ENCODE measurements at regions not wholly inside any gene's neighbourhood (a gene's known extent, or its start where the extent isn't known, plus 50 kb on each side); places are given as distances from the start of the nearest gene placed in this dataset.

- 83% methylated on average over 7 of the region's 7 CpGs for WGBS
- no peaks in the 10 kb centered on the region for H3K36me3 ChIP-seq
- no peaks in the 10 kb centered on the region for H3K4me1 ChIP-seq
- intact Hi-C loops (cut with DNase I) = no loop called here
- no peaks in the 10 kb centered on the region for H3K9me3 ChIP-seq
- TF ChIP-seq POLR2A (IDR thresholded peaks at IDR 0.05; ENCODE audit: low read depth) (no peak), POLR2AphosphoS5 (IDR thresholded peaks at IDR 0.05) (no peak), EP300 (IDR thresholded peaks at IDR 0.05) (no peak)
- TF ChIP-seq, protein P1, sequence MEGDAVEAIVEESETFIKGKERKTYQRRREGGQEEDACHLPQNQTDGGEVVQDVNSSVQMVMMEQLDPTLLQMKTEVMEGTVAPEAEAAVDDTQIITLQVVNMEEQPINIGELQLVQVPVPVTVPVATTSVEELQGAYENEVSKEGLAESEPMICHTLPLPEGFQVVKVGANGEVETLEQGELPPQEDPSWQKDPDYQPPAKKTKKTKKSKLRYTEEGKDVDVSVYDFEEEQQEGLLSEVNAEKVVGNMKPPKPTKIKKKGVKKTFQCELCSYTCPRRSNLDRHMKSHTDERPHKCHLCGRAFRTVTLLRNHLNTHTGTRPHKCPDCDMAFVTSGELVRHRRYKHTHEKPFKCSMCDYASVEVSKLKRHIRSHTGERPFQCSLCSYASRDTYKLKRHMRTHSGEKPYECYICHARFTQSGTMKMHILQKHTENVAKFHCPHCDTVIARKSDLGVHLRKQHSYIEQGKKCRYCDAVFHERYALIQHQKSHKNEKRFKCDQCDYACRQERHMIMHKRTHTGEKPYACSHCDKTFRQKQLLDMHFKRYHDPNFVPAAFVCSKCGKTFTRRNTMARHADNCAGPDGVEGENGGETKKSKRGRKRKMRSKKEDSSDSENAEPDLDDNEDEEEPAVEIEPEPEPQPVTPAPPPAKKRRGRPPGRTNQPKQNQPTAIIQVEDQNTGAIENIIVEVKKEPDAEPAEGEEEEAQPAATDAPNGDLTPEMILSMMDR (IDR thresholded peaks at IDR 0.05) = no peak
- no peak overlapping the region for H3K27ac ChIP-seq (replicated peaks in 1 of 4)
- no peak overlapping the region for H3K4me3 ChIP-seq
- DNase-seq (ENCODE audit: extremely low spot score) = no peak
- no peaks in the 10 kb centered on the region for H3K27me3 ChIP-seq
Measured at GRCh38 chr4:138308356-138308755, 66.2 kb upstream of the SLC7A11 start.

- no peak overlapping the region for H3K27ac ChIP-seq (replicated peaks in 1 of 4)
- no peaks in the 10 kb centered on the region for H3K9me3 ChIP-seq
- no peak for DNase-seq (ENCODE audit: extremely low spot score)
- H3K36me3 ChIP-seq = no peaks in the 10 kb centered on the region
- TF ChIP-seq EP300 (IDR thresholded peaks at IDR 0.05) (no peak), POLR2AphosphoS5 (IDR thresholded peaks at IDR 0.05) (no peak), POLR2A (IDR thresholded peaks at IDR 0.05; ENCODE audit: low read depth) (no peak)
- TF ChIP-seq, protein P1 (IDR thresholded peaks at IDR 0.05) = no peak
- no peaks in the 10 kb centered on the region for H3K27me3 ChIP-seq
- no peaks in the 10 kb centered on the region for H3K4me1 ChIP-seq
- WGBS = 77% methylated on average over 8 of the region's 8 CpGs
- no peak overlapping the region for H3K4me3 ChIP-seq
- intact Hi-C loops (cut with DNase I) = no loop called here
Measured at GRCh38 chr4:138307319-138307718, 65.2 kb upstream of the SLC7A11 start.

GRCh38 chr4:138305050-138305449 lies 62.9 kb upstream of the SLC7A11 start:
- TF ChIP-seq POLR2AphosphoS5 (IDR thresholded peaks at IDR 0.05) (no peak), POLR2A (IDR thresholded peaks at IDR 0.05; ENCODE audit: low read depth) (no peak), EP300 (IDR thresholded peaks at IDR 0.05) (no peak)
- TF ChIP-seq, protein P1 (IDR thresholded peaks at IDR 0.05) = no peak
- Histone ChIP-seq H3K9me3 (no peaks in the 10 kb centered on the region), H3K36me3 (no peaks in the 10 kb centered on the region), H3K27me3 (no peaks in the 10 kb centered on the region), H3K4me3 (no peak overlapping the region), H3K27ac (replicated peaks in 1 of 4) (no peak overlapping the region), H3K4me1 (no peaks in the 10 kb centered on the region)
- no peak for DNase-seq (ENCODE audit: extremely low spot score)
- WGBS = 76% methylated on average over 1 of the region's 1 CpG
- intact Hi-C loops (cut with DNase I) = no loop called here

- WGBS = 62% methylated on average over 2 of the region's 2 CpGs
- no peak for DNase-seq (ENCODE audit: extremely low spot score)
- Histone ChIP-seq H3K27me3 (no peaks in the 10 kb centered on the region), H3K36me3 (no peaks in the 10 kb centered on the region), H3K27ac (replicated peaks in 1 of 4) (no peak overlapping the region), H3K9me3 (no peaks in the 10 kb centered on the region), H3K4me3 (no peak overlapping the region), H3K4me1 (no peaks in the 10 kb centered on the region)
- no peak for TF ChIP-seq EP300 (IDR thresholded peaks at IDR 0.05)
- TF ChIP-seq, protein P1 (IDR thresholded peaks at IDR 0.05) = no peak
- TF ChIP-seq POLR2AphosphoS5 (IDR thresholded peaks at IDR 0.05) = no peak
- no peak for TF ChIP-seq POLR2A (IDR thresholded peaks at IDR 0.05; ENCODE audit: low read depth)
- intact Hi-C loops (cut with DNase I) = no loop called here
Measured at GRCh38 chr4:138301536-138301935, 59.4 kb upstream of the SLC7A11 start.

- Histone ChIP-seq H3K9me3 (no peaks in the 10 kb centered on the region), H3K4me3 (no peak overlapping the region), H3K4me1 (no peaks in the 10 kb centered on the region), H3K36me3 (no peaks in the 10 kb centered on the region), H3K27ac (replicated peaks in 1 of 4) (no peak overlapping the region), H3K27me3 (no peaks in the 10 kb centered on the region)
- no peak for DNase-seq (ENCODE audit: extremely low spot score)
- intact Hi-C loops (cut with DNase I) = no loop called here
- TF ChIP-seq POLR2AphosphoS5 (IDR thresholded peaks at IDR 0.05) (no peak), EP300 (IDR thresholded peaks at IDR 0.05) (no peak), POLR2A (IDR thresholded peaks at IDR 0.05; ENCODE audit: low read depth) (no peak)
- TF ChIP-seq, protein P1 (IDR thresholded peaks at IDR 0.05) = no peak
Measured at GRCh38 chr4:138300616-138301015, 58.5 kb upstream of the SLC7A11 start.

All from esophagus muscularis mucosa (tissue), 4 donors.